ENCODE measurements at regions not wholly inside any gene's neighbourhood (a gene's known extent, or its start where the extent isn't known, plus 50 kb on each side); places are given as distances from the start of the nearest gene placed in this dataset.

DNA sequence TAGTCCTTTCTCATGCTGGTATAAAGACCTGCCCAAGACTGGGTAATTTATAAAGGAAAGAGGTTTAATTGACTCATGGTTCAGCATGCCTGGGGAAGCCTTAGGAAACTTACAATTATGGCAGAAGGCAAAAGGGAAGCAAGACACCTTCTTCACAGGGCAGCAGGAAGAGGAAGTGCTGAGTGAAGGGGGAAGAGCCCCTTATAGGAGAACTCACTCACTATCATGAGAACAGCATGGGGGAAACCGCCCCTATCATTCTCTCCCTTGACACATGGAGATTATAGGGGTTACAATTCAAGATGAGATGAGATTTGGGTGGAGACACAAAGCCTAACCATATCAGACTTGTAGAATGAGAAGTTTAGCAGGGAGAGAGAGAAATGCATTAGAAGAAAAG, 373.3 kb upstream of the DIAPH2 start:
- Mint-ChIP-seq H3K4me3 (no peak overlapping the region), H3K36me3 (no peaks in the 10 kb centered on the region), H3K4me1 (no peaks in the 10 kb centered on the region), H3K27me3 (ENCODE audit: low read depth in 2 of 2) (no peaks in the 10 kb centered on the region), H3K9me3 (peaks cover 7 to 12% of the 10 kb centered on the region in 2 donors), H3K27ac (no peak overlapping the region)
- Histone ChIP-seq H3K36me3 (ENCODE audit: control insufficient read depth, insufficient read depth, low read length) (no peaks in the 10 kb centered on the region), H3K27me3 (ENCODE audit: control insufficient read depth, insufficient read depth, low read length) (no peaks in the 10 kb centered on the region), H3K27ac (ENCODE audit: low read length) (no peak overlapping the region), H3K4me3 (ENCODE audit: low read length) (no peak overlapping the region), H3K4me1 (ENCODE audit: control insufficient read depth, insufficient read depth, low read length) (no peaks in the 10 kb centered on the region), H3K9me3 (ENCODE audit: control insufficient read depth, insufficient read depth, low read length) (no peaks in the 10 kb centered on the region)
- intact Hi-C loops (cut with micrococcal nuclease) = no loop called here
- no CpG with 5 or more reads among the region's 1 CpG for WGBS (ENCODE audit: insufficient coverage)
- TF ChIP-seq, protein P1, sequence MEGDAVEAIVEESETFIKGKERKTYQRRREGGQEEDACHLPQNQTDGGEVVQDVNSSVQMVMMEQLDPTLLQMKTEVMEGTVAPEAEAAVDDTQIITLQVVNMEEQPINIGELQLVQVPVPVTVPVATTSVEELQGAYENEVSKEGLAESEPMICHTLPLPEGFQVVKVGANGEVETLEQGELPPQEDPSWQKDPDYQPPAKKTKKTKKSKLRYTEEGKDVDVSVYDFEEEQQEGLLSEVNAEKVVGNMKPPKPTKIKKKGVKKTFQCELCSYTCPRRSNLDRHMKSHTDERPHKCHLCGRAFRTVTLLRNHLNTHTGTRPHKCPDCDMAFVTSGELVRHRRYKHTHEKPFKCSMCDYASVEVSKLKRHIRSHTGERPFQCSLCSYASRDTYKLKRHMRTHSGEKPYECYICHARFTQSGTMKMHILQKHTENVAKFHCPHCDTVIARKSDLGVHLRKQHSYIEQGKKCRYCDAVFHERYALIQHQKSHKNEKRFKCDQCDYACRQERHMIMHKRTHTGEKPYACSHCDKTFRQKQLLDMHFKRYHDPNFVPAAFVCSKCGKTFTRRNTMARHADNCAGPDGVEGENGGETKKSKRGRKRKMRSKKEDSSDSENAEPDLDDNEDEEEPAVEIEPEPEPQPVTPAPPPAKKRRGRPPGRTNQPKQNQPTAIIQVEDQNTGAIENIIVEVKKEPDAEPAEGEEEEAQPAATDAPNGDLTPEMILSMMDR (IDR thresholded peaks at IDR 0.05) = no peak
- DNase-seq (no peak), ATAC-seq (no peak)

GRCh38 chrX:96314985-96315384, 369.7 kb upstream of the DIAPH2 start:
- peaks cover 8% of the 10 kb centered on the region in 2 donors for H3K9me3 Mint-ChIP-seq
- H3K27me3 ChIP-seq (ENCODE audit: control insufficient read depth, insufficient read depth, low read length) = no peaks in the 10 kb centered on the region
- WGBS (ENCODE audit: insufficient coverage) = 61% methylated on average over 2 of the region's 2 CpGs
- no peaks in the 10 kb centered on the region for H3K36me3 Mint-ChIP-seq
- no peak for ATAC-seq
- H3K4me3 ChIP-seq (ENCODE audit: low read length) = no peak overlapping the region
- no peaks in the 10 kb centered on the region for H3K9me3 ChIP-seq (ENCODE audit: control insufficient read depth, insufficient read depth, low read length)
- no peaks in the 10 kb centered on the region for H3K36me3 ChIP-seq (ENCODE audit: control insufficient read depth, insufficient read depth, low read length)
- no peak for DNase-seq
- TF ChIP-seq, protein P1 (IDR thresholded peaks at IDR 0.05) = no peak
- H3K27me3 Mint-ChIP-seq (ENCODE audit: low read depth in 2 of 2) = no peaks in the 10 kb centered on the region
- H3K4me1 Mint-ChIP-seq = no peaks in the 10 kb centered on the region
- no peak overlapping the region for H3K4me3 Mint-ChIP-seq
- no peaks in the 10 kb centered on the region for H3K4me1 ChIP-seq (ENCODE audit: control insufficient read depth, insufficient read depth, low read length)
- H3K27ac ChIP-seq (ENCODE audit: low read length) = no peak overlapping the region
- no peak overlapping the region for H3K27ac Mint-ChIP-seq
- intact Hi-C loops (cut with micrococcal nuclease) = no loop called here

GRCh38 chrX:96361844-96362243, 322.8 kb upstream of the DIAPH2 start:
- WGBS (ENCODE audit: insufficient coverage) = 70% methylated on average over 2 of the region's 3 CpGs
- H3K9me3 Mint-ChIP-seq = peaks cover 2 to 4% of the 10 kb centered on the region in 2 donors
- intact Hi-C loops (cut with micrococcal nuclease) = no loop called here

More at GRCh38 chrX:96361844-96362243, 322.8 kb upstream of the DIAPH2 start:
- no peak overlapping the region for H3K4me3 Mint-ChIP-seq
- no peaks in the 10 kb centered on the region for H3K36me3 Mint-ChIP-seq
- H3K27me3 ChIP-seq (ENCODE audit: control insufficient read depth, insufficient read depth, low read length) = no peaks in the 10 kb centered on the region
- no peak overlapping the region for H3K4me3 ChIP-seq (ENCODE audit: low read length)
- no peak for ATAC-seq
- H3K27ac ChIP-seq (ENCODE audit: low read length) = no peak overlapping the region
- H3K27ac Mint-ChIP-seq = no peak overlapping the region
- no peaks in the 10 kb centered on the region for H3K9me3 ChIP-seq (ENCODE audit: control insufficient read depth, insufficient read depth, low read length)
- H3K4me1 ChIP-seq (ENCODE audit: control insufficient read depth, insufficient read depth, low read length) = no peaks in the 10 kb centered on the region
- no peaks in the 10 kb centered on the region for H3K27me3 Mint-ChIP-seq (ENCODE audit: low read depth in 2 of 2)
- DNase-seq = no peak
- TF ChIP-seq, protein P1 (IDR thresholded peaks at IDR 0.05) = no peak
- H3K4me1 Mint-ChIP-seq = no peaks in the 10 kb centered on the region
- no peaks in the 10 kb centered on the region for H3K36me3 ChIP-seq (ENCODE audit: control insufficient read depth, insufficient read depth, low read length)
